ENCODE measurements at regions not wholly inside any gene's neighbourhood (a gene's known extent, or its start where the extent isn't known, plus 50 kb on each side); places are given as distances from the start of the nearest gene placed in this dataset.

DNA sequence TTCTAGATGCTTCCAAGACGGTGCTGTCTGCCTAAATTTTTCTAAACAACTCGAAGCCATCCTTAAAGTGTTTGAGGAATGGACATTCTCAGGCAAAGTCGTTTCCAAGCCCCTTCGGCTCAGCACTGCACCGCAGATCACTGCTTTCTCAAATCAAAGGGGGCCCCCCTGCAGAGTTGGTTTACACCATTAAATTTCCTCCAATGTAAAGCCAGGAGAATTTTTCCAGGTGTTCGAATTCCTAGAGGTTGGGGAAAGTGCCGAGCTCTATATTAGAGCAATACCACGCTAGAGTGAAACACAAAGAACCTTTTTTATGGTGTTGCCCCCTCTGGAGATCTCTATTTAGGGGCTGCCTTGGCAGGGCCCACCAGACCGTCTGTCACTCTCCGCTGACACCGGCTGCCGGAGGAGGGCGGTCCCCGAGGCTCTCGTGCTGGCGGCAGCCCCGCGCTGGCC, 277.9 kb upstream of the NR2F2 start:
- no peaks in the 10 kb centered on the region for H3K9me2 ChIP-seq (replicated peaks; ENCODE audit: low read depth, low read length)
- no peaks in the 10 kb centered on the region for H4K20me1 ChIP-seq (ENCODE audit: insufficient read depth, low read length, poor library complexity, severe bottlenecking)
- H3K9me3 ChIP-seq (ENCODE audit: insufficient read depth, low read depth, low read length) = no peaks in the 10 kb centered on the region
- H2AFZ ChIP-seq (ENCODE audit: low read length) = no peak overlapping the region
- H3K79me2 ChIP-seq (ENCODE audit: insufficient read depth, low read length) = no peaks in the 10 kb centered on the region
- H3K36me3 ChIP-seq (ENCODE audit: insufficient read depth, low read length) = no peaks in the 10 kb centered on the region
- no peaks in the 10 kb centered on the region for H3K4me1 ChIP-seq (ENCODE audit: insufficient read depth, low read length, poor library complexity, severe bottlenecking)
- no peaks in the 10 kb centered on the region for H3F3A ChIP-seq (ENCODE audit: low read depth)
- H3K9ac ChIP-seq (ENCODE audit: low read depth, low read length, poor library complexity, severe bottlenecking) = no peak overlapping the region
- TF ChIP-seq EZH2phosphoT487 (IDR thresholded peaks at IDR 0.05; ENCODE audit: borderline replicate concordance) = no peak
- TF ChIP-seq, protein P1, sequence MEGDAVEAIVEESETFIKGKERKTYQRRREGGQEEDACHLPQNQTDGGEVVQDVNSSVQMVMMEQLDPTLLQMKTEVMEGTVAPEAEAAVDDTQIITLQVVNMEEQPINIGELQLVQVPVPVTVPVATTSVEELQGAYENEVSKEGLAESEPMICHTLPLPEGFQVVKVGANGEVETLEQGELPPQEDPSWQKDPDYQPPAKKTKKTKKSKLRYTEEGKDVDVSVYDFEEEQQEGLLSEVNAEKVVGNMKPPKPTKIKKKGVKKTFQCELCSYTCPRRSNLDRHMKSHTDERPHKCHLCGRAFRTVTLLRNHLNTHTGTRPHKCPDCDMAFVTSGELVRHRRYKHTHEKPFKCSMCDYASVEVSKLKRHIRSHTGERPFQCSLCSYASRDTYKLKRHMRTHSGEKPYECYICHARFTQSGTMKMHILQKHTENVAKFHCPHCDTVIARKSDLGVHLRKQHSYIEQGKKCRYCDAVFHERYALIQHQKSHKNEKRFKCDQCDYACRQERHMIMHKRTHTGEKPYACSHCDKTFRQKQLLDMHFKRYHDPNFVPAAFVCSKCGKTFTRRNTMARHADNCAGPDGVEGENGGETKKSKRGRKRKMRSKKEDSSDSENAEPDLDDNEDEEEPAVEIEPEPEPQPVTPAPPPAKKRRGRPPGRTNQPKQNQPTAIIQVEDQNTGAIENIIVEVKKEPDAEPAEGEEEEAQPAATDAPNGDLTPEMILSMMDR (conservative IDR thresholded peaks at IDR 0.05; ENCODE audit: low read length) = no peak
- H3K4me3 ChIP-seq (ENCODE audit: low read length, poor library complexity, severe bottlenecking) = no peak overlapping the region
- H3K4me2 ChIP-seq (ENCODE audit: low read depth, low read length, poor library complexity, severe bottlenecking) = no peak overlapping the region
- peaks cover 79% of the 10 kb centered on the region for H3K27me3 ChIP-seq (ENCODE audit: insufficient read depth, low read length, poor library complexity, severe bottlenecking)

DNA sequence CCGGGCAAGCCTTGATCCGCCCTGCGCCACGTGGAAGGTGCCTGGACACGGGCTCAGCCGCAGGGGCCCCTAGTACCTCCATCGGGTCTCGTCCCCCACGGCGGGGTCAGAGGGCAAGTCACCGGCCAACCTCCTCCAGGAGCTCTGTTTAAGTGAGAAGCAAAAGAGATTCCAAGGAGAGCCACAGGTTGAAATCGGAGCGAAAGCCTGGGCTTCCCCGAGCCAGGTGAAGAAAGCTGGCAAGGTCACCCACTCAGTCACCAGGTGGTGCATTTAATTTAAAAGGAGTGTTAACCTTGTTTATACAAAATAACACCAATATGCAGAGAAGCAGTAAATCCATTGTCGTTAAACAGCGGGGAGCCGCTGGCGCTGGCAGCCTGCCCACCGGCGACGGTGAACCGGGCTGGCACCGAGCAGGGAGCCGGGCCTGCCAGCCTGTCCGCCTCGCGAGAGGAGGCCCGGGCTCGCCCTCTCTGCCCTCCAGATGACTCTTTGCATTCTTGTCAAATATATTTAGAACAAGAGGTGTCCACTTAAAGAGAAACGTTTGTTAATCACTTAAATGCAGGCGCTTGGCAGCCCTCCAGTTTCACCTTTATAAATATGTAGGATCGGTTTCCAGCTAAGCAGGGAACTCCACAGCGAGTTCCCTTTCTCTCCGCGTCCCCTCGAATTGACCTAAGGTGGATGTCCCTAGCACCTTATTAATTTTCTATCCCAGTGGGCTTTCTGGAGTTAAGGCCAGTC, 277.3 kb upstream of the NR2F2 start:
- no peak overlapping the region for H3K9ac ChIP-seq (ENCODE audit: low read depth, low read length, poor library complexity, severe bottlenecking)
- no peaks in the 10 kb centered on the region for H3K9me2 ChIP-seq (replicated peaks; ENCODE audit: low read depth, low read length)
- H3K27me3 ChIP-seq (ENCODE audit: insufficient read depth, low read length, poor library complexity, severe bottlenecking) = peaks cover 73% of the 10 kb centered on the region
- no peak overlapping the region for H3K4me2 ChIP-seq (ENCODE audit: low read depth, low read length, poor library complexity, severe bottlenecking)
- H3K79me2 ChIP-seq (ENCODE audit: insufficient read depth, low read length) = no peaks in the 10 kb centered on the region
- H3K4me1 ChIP-seq (ENCODE audit: insufficient read depth, low read length, poor library complexity, severe bottlenecking) = no peaks in the 10 kb centered on the region
- H3K9me3 ChIP-seq (ENCODE audit: insufficient read depth, low read depth, low read length) = no peaks in the 10 kb centered on the region
- TF ChIP-seq EZH2phosphoT487 (IDR thresholded peaks at IDR 0.05; ENCODE audit: borderline replicate concordance) = no peak
- TF ChIP-seq, protein P1 (conservative IDR thresholded peaks at IDR 0.05; ENCODE audit: low read length) = no peak
- no peaks in the 10 kb centered on the region for H4K20me1 ChIP-seq (ENCODE audit: insufficient read depth, low read length, poor library complexity, severe bottlenecking)
- no peak overlapping the region for H3K4me3 ChIP-seq (ENCODE audit: low read length, poor library complexity, severe bottlenecking)
- H3K36me3 ChIP-seq (ENCODE audit: insufficient read depth, low read length) = no peaks in the 10 kb centered on the region
- H3F3A ChIP-seq (ENCODE audit: low read depth) = no peaks in the 10 kb centered on the region
- H2AFZ ChIP-seq (ENCODE audit: low read length) = no peak overlapping the region

DNA sequence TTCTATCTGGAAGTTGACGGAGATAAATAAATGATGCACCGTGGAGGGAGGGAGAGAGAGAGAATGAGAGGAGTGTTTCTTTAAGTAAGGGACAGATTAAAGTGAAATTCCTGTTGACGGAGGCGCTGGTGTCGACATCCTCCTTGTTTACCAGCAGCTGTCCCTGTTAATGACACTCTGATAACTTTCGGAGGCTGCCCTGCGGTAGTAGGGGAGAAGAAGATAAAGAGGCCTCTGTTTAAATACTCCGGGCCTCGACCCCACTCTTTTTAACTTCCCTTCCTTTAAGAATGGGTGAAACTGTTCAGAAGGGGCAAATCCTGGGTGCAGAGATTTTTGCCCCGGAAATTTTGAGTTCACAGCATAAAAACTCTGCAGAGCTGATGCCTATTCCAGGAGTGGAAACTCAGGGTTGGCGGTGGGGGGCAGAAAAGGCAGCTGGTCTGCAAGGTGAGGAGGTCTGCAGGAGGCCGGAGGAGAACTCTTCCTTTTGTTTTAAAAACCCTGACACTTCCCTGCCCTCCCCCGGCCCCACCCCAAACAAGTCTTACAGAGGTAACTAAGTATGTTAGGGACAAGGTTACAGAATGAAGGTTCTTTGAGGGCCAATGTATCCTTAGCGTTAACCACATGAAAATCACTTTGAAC, 276.6 kb upstream of the NR2F2 start:
- TF ChIP-seq, protein P1 (conservative IDR thresholded peaks at IDR 0.05; ENCODE audit: low read length) = no peak
- no peak for TF ChIP-seq EZH2phosphoT487 (IDR thresholded peaks at IDR 0.05; ENCODE audit: borderline replicate concordance)
- H3K4me3 ChIP-seq (ENCODE audit: low read length, poor library complexity, severe bottlenecking) = no peak overlapping the region
- no peaks in the 10 kb centered on the region for H3K79me2 ChIP-seq (ENCODE audit: insufficient read depth, low read length)
- no peak overlapping the region for H3K4me2 ChIP-seq (ENCODE audit: low read depth, low read length, poor library complexity, severe bottlenecking)
- H2AFZ ChIP-seq (ENCODE audit: low read length) = no peak overlapping the region
- no peak overlapping the region for H3K9ac ChIP-seq (ENCODE audit: low read depth, low read length, poor library complexity, severe bottlenecking)
- H3F3A ChIP-seq (ENCODE audit: low read depth) = no peaks in the 10 kb centered on the region
- H3K36me3 ChIP-seq (ENCODE audit: insufficient read depth, low read length) = no peaks in the 10 kb centered on the region
- H3K9me3 ChIP-seq (ENCODE audit: insufficient read depth, low read depth, low read length) = no peaks in the 10 kb centered on the region
- H3K4me1 ChIP-seq (ENCODE audit: insufficient read depth, low read length, poor library complexity, severe bottlenecking) = no peaks in the 10 kb centered on the region
- no peaks in the 10 kb centered on the region for H4K20me1 ChIP-seq (ENCODE audit: insufficient read depth, low read length, poor library complexity, severe bottlenecking)
- H3K27me3 ChIP-seq (ENCODE audit: insufficient read depth, low read length, poor library complexity, severe bottlenecking) = peaks cover 66% of the 10 kb centered on the region
- no peaks in the 10 kb centered on the region for H3K9me2 ChIP-seq (replicated peaks; ENCODE audit: low read depth, low read length)
